Tibial artery (tissue), 4 donors: ENCODE measurements at regions not wholly inside any gene's neighbourhood (a gene's known extent, or its start where the extent isn't known, plus 50 kb on each side); places are given as distances from the start of the nearest gene placed in this dataset.
"Not testable (repeated sequence)": the region's sequence is repeated elsewhere in the genome, so short reads cannot be mapped to it uniquely, and the experiment has no call there.

Source experiments
- DNase-seq, 2 donors: peaks; one replicate each; pipeline ENCODE4 v3.0.0-alpha.2; 2019
- H3K27ac ChIP-seq, 2 donors: fragments of 200-600 bp; sonication (generic) in 1 of 2; 1 replicate in 1 of 2; 2 replicates in 1 of 2; pipeline ENCODE4 v1.5.1; 2018 to 2019; ENCODE audit warnings: mild to moderate bottlenecking in 1 of 2
- H3K27me3 ChIP-seq, 2 donors: fragments of 200-600 bp; sonication (generic) in 1 of 2; one replicate each; pipeline versions ENCODE4 v1.5.1 to v1.6.0; 2016 to 2019
- H3K36me3 ChIP-seq, 3 donors: fragments of 200-600 bp; sonication (generic) in 2 of 3; one replicate each; pipeline ENCODE4 v1.5.1; 2016 to 2019; ENCODE audit warnings: mild to moderate bottlenecking in 2 of 3
- H3K4me1 ChIP-seq, 4 donors: fragments of 200-600 bp; sonication (generic) in 2 of 4; 1 replicate in 3 of 4; 2 replicates in 1 of 4; pipeline ENCODE4 v1.5.1; 2016 to 2019
- H3K4me3 ChIP-seq, 2 donors: fragments of 200-600 bp; sonication (generic) in 1 of 2; 1 replicate in 1 of 2; 2 replicates in 1 of 2; pipeline ENCODE4 v1.5.1; 2018 to 2019; ENCODE audit warnings: mild to moderate bottlenecking in 2 of 2
- H3K9me3 ChIP-seq, 3 donors: fragments of 200-600 bp; sonication (generic) in 1 of 3; one replicate each; pipeline ENCODE4 v1.5.1; 2016 to 2019
- CTCF ChIP-seq, 2 experiments: fragments of 200-600 bp in 1 of 2; fragments of 450-650 bp in 1 of 2; IDR thresholded peaks; one replicate each; pipeline ENCODE4 v1.5.1; 2017 to 2019; ENCODE audit warnings: antibody characterized with exemption in 2 of 2, mild to moderate bottlenecking in 1 of 2, moderate library complexity in 1 of 2
- intact Hi-C: fragments of 100-400 bp; cut with DNase I; formaldehyde crosslinking; loops from one replicate; pipeline ENCODE4 v1.15.0; 2023; ENCODE audit warnings: low total_unique reads

- H3K4me1 ChIP-seq = peaks cover 0 to 5% (median 0%) of the 10 kb centered on the region in 4 donors
- no peaks in the 10 kb centered on the region for H3K27me3 ChIP-seq
- intact Hi-C loops = no loop called here
- no peaks in the 10 kb centered on the region for H3K9me3 ChIP-seq
- no peak for TF ChIP-seq CTCF (IDR thresholded peaks at IDR 0.05)
- no peak overlapping the region for H3K4me3 ChIP-seq
- H3K36me3 ChIP-seq = no peaks in the 10 kb centered on the region
- DNase-seq = no peak
- no peak overlapping the region for H3K27ac ChIP-seq
These were observed 100.4 kb upstream of the CHD1 start for GRCh38 chr5:99029172-99029571.

- H3K36me3 ChIP-seq, H3K27ac ChIP-seq, H3K27me3 ChIP-seq, DNase-seq, H3K4me3 ChIP-seq, intact Hi-C loops, H3K4me1 ChIP-seq, H3K9me3 ChIP-seq: not testable (repeated sequence)
These were observed 99.4 kb upstream of the CHD1 start for GRCh38 chr5:99028170-99028569.

- no peak for TF ChIP-seq CTCF (IDR thresholded peaks at IDR 0.05)
- H3K27ac ChIP-seq = no peak overlapping the region
- H3K4me3 ChIP-seq = no peak overlapping the region
- no peaks in the 10 kb centered on the region for H3K4me1 ChIP-seq
- no peaks in the 10 kb centered on the region for H3K36me3 ChIP-seq
- intact Hi-C loops = no loop called here
- no peaks in the 10 kb centered on the region for H3K27me3 ChIP-seq
- H3K9me3 ChIP-seq = no peaks in the 10 kb centered on the region
- DNase-seq = no peak
These were observed 96.7 kb upstream of the CHD1 start for GRCh38 chr5:99025298-99026045.

GRCh38 chr5:99023330-99023729 lies 94.5 kb upstream of the CHD1 start:
- Histone ChIP-seq H3K4me3 (no peak overlapping the region), H3K27ac (no peak overlapping the region), H3K27me3 (no peaks in the 10 kb centered on the region), H3K9me3 (no peaks in the 10 kb centered on the region), H3K4me1 (no peaks in the 10 kb centered on the region), H3K36me3 (no peaks in the 10 kb centered on the region)
- DNase-seq = no peak
- intact Hi-C loops = no loop called here
- TF ChIP-seq CTCF (IDR thresholded peaks at IDR 0.05) = no peak

- Histone ChIP-seq H3K9me3 (no peaks in the 10 kb centered on the region), H3K4me3 (no peak overlapping the region), H3K27me3 (no peaks in the 10 kb centered on the region), H3K36me3 (no peaks in the 10 kb centered on the region), H3K27ac (no peak overlapping the region), H3K4me1 (no peaks in the 10 kb centered on the region)
- no peak for DNase-seq
- intact Hi-C loops = no loop called here
- no peak for TF ChIP-seq CTCF (IDR thresholded peaks at IDR 0.05)
These were observed 93.4 kb upstream of the CHD1 start for GRCh38 chr5:99022250-99022649.

- Histone ChIP-seq H3K27me3 (no peaks in the 10 kb centered on the region), H3K27ac (no peak overlapping the region), H3K9me3 (no peaks in the 10 kb centered on the region), H3K36me3 (no peaks in the 10 kb centered on the region), H3K4me1 (no peaks in the 10 kb centered on the region), H3K4me3 (no peak overlapping the region)
- no peak for DNase-seq
- intact Hi-C loops = no loop called here
- no peak for TF ChIP-seq CTCF (IDR thresholded peaks at IDR 0.05)
These were observed 91.9 kb upstream of the CHD1 start for GRCh38 chr5:99020698-99021048.
